ENCODE measurements at regions not wholly inside any gene's neighbourhood (a gene's known extent, or its start where the extent isn't known, plus 50 kb on each side); places are given as distances from the start of the nearest gene placed in this dataset.
"Not testable (repeated sequence)": the region's sequence is repeated elsewhere in the genome, so short reads cannot be mapped to it uniquely, and the experiment has no call there.

- ATAC-seq (ENCODE audit: poor library complexity): no peak
- no peak for DNase-seq
- intact Hi-C loops (cut with DNase I): no loop called here
Measured at GRCh38 chr1:101497881-101498559, 261.2 kb downstream of the S1PR1 start.

DNA sequence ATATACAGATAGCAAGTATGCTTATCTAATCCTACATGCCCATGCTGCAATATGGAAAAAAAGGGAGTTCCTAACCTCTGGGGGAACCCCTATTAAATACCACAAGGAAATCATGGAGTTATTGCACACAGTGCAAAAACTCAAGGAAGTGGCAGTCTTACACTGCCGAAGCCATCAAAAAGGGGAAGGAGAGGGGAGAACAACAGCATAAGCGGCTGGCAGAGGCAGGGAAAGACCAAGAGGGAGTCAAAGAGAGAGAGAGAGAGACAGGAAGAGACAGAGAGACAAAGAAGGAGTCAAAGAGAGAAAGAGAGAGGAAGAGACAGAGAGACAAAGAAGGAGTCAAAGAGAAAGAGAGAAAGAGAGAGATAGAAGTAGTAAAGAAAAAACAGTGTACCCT, 267.3 kb downstream of the S1PR1 start:
- intact Hi-C loops (cut with DNase I); ATAC-seq (ENCODE audit: poor library complexity); DNase-seq: not testable (repeated sequence)

DNA sequence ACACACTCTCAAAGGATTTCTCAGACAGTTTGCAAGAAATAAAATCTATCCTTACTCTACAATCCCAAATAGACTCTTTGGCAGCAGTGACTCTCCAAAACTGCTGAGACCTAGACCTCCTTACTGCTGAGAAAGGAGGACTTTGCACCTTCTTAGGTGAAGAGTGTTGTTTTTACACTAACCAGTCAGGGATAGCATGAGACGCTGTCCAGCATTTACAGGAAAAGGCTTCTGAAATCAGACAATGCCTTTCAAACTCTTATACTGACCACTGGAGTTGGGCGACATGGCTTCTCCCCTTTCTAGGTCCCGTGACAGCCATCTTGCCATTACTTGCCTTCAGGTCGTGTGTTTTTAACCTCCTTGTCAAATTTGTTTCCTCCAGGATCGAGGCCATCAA, 268.4 kb downstream of the S1PR1 start:
- intact Hi-C loops (cut with DNase I): not testable (repeated sequence)

DNA sequence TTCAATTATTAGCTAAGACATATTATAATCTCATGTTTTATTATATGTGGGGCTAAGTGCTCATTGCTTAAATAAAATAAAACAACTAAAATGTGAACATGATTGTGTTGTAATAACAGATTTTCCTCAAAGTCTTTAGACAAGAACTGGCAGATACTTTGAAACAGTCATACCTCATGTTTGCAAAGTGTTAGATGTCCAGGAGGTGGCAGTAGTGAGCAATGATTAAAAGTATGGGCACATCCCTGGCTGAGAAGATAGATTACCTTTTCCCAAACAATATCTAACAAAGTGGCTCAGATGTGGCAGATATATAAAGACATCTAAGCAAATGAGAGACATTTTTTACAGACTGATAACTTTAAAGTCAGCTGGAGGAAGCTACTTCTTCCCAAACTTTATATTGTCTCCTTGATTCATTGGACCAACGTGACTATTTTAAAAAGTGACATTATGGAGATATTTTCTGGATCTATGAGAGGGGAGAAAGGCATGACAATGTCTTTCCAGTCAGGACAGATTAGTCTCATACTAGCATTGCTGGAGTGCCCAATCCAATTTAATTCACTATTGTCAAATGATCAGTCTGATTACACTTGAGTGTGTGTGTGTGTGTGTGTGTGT, 269.8 kb downstream of the S1PR1 start:
- ATAC-seq (ENCODE audit: poor library complexity) (peak; percentile 52), DNase-seq (no peak)
- intact Hi-C loops (cut with DNase I): no loop called here

More for the DNA sequence above, 268.4 kb downstream of the S1PR1 start:
- DNase-seq; ATAC-seq (ENCODE audit: poor library complexity): not testable (repeated sequence)

DNA sequence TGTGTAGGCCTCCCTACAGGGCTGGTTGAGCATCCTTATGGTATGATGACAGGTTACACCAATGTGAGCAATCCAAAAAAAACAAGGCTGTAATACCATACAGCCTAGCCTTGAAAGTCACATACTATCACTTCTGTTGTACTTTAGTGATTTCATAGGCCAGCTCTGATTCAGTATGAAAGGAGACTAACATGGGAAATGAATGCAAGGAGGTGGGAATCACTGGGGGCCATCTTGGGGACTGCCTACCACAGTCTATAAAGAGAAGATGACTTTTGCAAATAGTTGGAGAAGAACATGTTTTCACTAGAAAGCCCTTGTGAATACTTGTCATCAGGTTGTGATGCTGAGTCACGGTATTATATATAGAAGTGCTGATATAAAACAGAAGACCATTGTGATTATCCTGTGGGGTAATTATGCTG, 270.7 kb downstream of the S1PR1 start:
- DNase-seq (no peak), ATAC-seq (ENCODE audit: poor library complexity) (peak; percentile 73)
- intact Hi-C loops (cut with DNase I): no loop called here

DNA sequence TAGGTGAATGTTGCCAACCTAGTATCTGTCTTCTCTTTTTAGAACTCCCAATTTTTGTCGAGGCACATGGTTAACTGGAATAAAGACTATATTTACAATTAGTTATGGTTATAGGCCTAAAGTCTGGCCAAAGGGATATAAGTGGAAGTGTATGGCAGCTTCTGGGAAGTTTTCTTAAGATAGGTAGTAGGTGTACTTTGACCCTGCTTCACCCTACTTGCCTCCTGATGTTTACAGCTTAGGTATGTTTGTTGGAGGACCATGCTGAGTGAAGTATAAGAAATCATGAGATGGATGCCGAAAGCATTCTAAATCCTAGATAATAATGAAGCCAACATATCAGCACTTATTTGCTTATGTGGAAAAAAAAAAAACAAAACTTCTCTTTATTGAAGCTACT, 272.1 kb downstream of the S1PR1 start:
- intact Hi-C loops (cut with DNase I): no loop called here
- ATAC-seq (ENCODE audit: poor library complexity) (no peak), DNase-seq (no peak)

DNA sequence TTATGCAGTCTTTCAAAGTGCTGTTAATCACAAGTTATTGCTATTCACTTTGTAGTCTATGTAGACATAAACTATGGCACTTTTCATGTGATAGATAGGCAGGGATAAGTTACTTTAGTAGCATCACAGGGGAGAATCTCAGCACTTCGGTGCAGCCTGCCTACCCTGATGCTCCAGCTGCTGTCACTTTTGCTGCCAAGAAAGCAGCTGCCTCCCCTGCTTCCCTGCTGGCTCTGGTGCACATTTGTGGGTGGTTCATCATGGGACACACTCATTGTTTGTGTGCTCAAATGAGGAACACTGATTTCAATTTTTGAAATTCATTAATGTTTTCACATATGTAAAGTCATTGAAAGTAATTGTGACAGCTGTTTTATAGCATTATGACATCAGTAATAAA, 272.6 kb downstream of the S1PR1 start:
- intact Hi-C loops (cut with DNase I): no loop called here
- peak; percentile 38 for ATAC-seq (ENCODE audit: poor library complexity)
- DNase-seq: peak; percentile 47

DNA sequence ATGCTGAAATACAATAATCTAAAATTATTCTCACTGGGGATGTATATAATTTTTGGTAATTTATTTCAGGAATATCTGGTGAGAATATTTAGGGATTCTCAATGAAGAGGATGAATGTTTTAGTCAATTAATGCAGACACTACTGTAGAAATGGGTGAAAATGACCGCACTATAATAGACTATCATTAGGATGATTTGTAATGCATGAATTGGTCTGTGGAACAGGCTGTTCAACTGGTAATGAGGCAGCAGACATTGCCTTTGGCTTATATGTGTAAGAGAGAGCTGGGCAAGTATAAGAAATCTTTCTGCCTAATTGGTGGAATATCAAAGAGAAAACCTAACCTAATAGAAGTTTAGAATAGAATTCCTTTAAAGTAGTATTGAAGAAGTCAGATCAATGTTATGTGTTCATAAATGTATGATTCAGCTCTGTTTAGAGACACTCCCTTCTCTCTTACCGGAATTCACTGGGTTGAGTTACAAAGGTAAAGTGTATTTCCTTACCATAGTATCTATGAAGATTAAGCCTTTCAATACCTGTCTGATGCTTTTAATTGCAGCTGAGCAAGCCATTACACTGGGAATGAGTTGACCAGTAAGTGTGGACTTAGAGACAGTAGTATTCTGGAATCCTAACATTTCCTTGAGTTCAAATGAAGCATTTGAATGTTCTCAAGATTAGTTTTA, 274.5 kb downstream of the S1PR1 start:
- no peak for DNase-seq
- intact Hi-C loops (cut with DNase I): no loop called here
- no peak for ATAC-seq (ENCODE audit: poor library complexity)

DNA sequence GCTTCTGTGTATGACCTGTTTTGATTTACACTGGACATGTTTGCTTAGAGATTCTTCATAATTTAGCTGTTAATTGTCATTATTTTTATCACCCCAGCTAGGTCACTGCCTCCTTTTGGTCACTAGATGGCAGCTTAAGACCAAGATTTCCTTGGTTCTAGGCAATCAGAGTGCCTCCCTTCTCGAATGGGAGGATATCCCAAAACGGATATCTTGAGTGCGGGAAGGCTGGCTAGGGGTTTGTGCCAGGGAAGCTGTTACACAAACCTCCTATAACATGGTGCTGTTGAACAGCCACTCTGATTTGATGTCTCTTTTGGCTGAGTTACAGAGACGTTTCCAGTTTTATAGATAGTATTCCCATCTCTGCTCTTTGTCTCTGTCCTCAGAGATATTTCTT, 283.5 kb downstream of the S1PR1 start:
- DNase-seq: no peak
- ATAC-seq (ENCODE audit: poor library complexity): peak; percentile 51
- intact Hi-C loops (cut with DNase I): no loop called here

DNA sequence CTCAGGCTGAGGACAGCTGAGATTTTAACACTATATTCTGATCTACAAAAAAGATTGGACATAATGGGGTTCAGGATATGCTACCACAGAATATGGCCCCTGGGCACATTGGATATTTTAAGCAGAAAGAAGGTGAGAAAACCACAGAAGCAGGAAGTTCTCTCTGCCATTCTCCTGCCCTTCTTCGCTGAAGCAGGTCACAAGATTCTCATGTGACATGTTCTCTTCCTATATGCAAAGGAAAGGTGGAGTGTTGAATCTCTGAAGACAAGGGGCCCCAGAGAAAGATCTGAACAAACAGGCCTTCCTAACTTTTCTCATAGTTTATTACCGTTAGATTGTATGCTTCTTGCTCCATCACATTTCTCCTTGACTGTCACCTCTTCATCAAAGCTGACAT, 285.7 kb downstream of the S1PR1 start:
- intact Hi-C loops (cut with DNase I): no loop called here
- no peak for ATAC-seq (ENCODE audit: poor library complexity)

DNA sequence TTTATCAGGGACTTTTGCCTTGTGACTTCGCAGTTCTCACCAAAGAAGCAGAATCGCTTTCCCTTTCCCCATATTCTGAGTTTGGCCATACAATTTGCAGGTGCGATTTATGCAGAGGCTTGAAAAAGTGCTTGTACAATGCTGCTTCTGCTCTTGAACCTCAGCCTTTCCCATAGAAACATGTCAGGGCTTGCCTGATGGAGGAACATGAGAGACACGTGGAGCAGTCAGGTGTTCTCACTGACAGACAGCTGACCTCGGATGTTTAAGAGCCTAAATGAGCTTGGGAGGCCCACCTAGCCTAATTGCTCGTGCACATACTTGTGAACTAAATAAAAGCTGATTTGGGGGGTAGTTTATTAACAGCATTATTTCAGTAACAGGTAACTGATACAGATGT, 290.0 kb downstream of the S1PR1 start:
- ATAC-seq (ENCODE audit: poor library complexity) (no peak), DNase-seq (no peak)
- intact Hi-C loops (cut with DNase I): no loop called here

More for the DNA sequence above, 285.7 kb downstream of the S1PR1 start:
- no peak for DNase-seq

- intact Hi-C loops (cut with DNase I): no loop called here
- DNase-seq: no peak
- no peak for ATAC-seq (ENCODE audit: poor library complexity)
Measured at GRCh38 chr1:101532377-101532776, 295.6 kb downstream of the S1PR1 start.

DNA sequence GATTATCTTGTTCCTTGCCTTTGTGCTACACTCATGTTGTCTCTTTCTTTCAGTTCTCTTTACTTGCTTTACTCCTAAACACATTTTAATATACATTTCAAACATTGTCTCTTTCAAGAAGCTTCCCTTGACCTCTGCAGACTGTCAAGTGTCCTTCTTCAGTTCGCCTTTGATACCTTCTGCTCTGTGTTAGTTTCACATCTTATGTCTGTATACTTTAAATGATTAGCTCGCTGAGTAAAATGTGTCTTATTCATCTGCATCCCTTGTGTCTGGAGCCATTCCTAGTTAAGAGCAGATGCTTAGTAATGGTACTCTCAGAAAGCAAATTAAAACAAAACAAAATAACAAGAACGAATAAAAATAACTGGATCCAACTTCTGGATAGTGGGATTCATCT, 303.3 kb downstream of the S1PR1 start:
- intact Hi-C loops (cut with DNase I): no loop called here
- no peak for DNase-seq
- no peak for ATAC-seq (ENCODE audit: poor library complexity)

DNA sequence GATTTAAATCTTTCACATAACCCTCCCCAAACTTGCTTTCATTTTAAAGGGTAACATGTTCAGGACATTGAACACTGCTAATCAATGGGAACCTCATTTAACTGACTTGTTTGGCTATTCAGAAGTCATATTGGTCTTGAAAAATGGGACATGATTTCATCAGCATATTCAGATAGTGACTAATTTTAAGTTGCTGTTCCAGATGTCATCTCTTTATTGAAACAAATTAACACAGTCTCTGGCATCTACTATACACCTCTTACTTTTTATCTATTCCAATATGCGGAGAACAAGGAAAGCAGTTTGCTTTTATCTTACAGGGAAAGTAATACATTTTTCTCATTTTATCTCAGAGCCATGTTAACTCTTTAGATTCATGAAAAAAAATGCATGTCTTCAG, 310.1 kb downstream of the S1PR1 start:
- intact Hi-C loops (cut with DNase I): no loop called here

GRCh38 chr1:101547357-101547756, 310.5 kb downstream of the S1PR1 start:
- intact Hi-C loops (cut with DNase I): no loop called here
- ATAC-seq (ENCODE audit: poor library complexity) (no peak), DNase-seq (no peak)

More for the DNA sequence above, 310.1 kb downstream of the S1PR1 start:
- DNase-seq: no peak
- ATAC-seq (ENCODE audit: poor library complexity): no peak

- intact Hi-C loops (cut with DNase I): no loop called here
- ATAC-seq (ENCODE audit: poor library complexity): no peak
- DNase-seq: no peak
Measured at GRCh38 chr1:101548376-101548775, 311.6 kb downstream of the S1PR1 start.

GRCh38 chr1:101550581-101550980, 313.8 kb downstream of the S1PR1 start:
- intact Hi-C loops (cut with DNase I): no loop called here
- no peak for DNase-seq

GRCh38 chr1:101566883-101567538, 330.2 kb downstream of the S1PR1 start:
- intact Hi-C loops (cut with DNase I): no loop called here
- DNase-seq (no peak), ATAC-seq (ENCODE audit: poor library complexity) (no peak)

More at GRCh38 chr1:101550581-101550980, 313.8 kb downstream of the S1PR1 start:
- no peak for ATAC-seq (ENCODE audit: poor library complexity)

- intact Hi-C loops (cut with DNase I): no loop called here
- ATAC-seq (ENCODE audit: poor library complexity): no peak
Measured at GRCh38 chr1:101567582-101568189, 330.9 kb downstream of the S1PR1 start.

More at GRCh38 chr1:101567582-101568189, 330.9 kb downstream of the S1PR1 start:
- DNase-seq: peak; percentile 44
